Adipocyte (in vitro differentiated cells): ENCODE measurements at regions not wholly inside any gene's neighbourhood (a gene's known extent, or its start where the extent isn't known, plus 50 kb on each side); places are given as distances from the start of the nearest gene placed in this dataset.

Experiments
- DNase-seq: peaks from one replicate; pipeline ENCODE4 v3.0.0-alpha.2; 2015; ENCODE audit warnings: low read depth
- H3K27me3 ChIP-seq: replicated peaks from 2 replicates; pipeline ENCODE4 v1.7.0; 2013; ENCODE audit warnings: mild to moderate bottlenecking, low read length, moderate library complexity; ENCODE audit not compliant: control insufficient read depth, insufficient read depth
- H3K36me3 ChIP-seq: 2 replicates; pipeline ENCODE4 v1.7.0; 2013; ENCODE audit warnings: low read length, mild to moderate bottlenecking, moderate library complexity; ENCODE audit not compliant: control insufficient read depth, insufficient read depth, severe bottlenecking
- H3K4me1 ChIP-seq: 2 replicates; pipeline ENCODE4 v1.7.0; 2013; ENCODE audit warnings: mild to moderate bottlenecking, low read length, moderate library complexity; ENCODE audit not compliant: control insufficient read depth, insufficient read depth
- H3K4me3 ChIP-seq: 2 replicates; pipeline ENCODE4 v1.7.0; 2013; ENCODE audit warnings: mild to moderate bottlenecking, low read length, moderate library complexity
- H3K9ac ChIP-seq: 2 replicates; pipeline ENCODE4 v1.7.0; 2013; ENCODE audit warnings: mild to moderate bottlenecking, low read length, moderate library complexity
- H3K9me3 ChIP-seq: 2 replicates; pipeline ENCODE4 v1.7.0; 2013; ENCODE audit warnings: mild to moderate bottlenecking, low read length, moderate library complexity; ENCODE audit not compliant: control insufficient read depth

DNA sequence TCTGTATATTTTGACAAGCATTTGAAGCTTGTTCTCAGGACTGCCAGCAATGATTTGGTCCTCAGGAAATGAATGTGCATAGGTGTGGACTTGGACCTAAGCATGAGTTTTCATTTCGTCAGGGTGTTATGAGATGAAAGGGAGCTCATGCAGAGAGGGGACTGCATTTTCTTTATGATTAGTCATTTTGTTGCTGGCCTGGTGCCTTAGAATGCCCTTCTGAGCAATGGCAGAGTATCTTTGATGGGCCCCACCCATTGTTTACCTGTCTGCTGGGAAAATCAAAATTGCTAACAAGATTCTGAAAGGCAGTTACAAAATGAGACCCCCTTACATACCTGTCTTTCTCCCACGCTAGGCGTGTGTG, 51.5 kb upstream of the MTHFD1L start:
- no peaks in the 10 kb centered on the region for H3K36me3 ChIP-seq
- DNase-seq: peak; percentile 18

More for the DNA sequence above, 51.5 kb upstream of the MTHFD1L start:
- Histone ChIP-seq H3K9me3 (no peaks in the 10 kb centered on the region), H3K9ac (no peak overlapping the region), H3K27me3 (no peaks in the 10 kb centered on the region), H3K4me3 (no peak overlapping the region), H3K4me1 (peaks cover 5% of the 10 kb centered on the region)
